ENCODE measurements at regions not wholly inside any gene's neighbourhood (a gene's known extent, or its start where the extent isn't known, plus 50 kb on each side); places are given as distances from the start of the nearest gene placed in this dataset.

DNA sequence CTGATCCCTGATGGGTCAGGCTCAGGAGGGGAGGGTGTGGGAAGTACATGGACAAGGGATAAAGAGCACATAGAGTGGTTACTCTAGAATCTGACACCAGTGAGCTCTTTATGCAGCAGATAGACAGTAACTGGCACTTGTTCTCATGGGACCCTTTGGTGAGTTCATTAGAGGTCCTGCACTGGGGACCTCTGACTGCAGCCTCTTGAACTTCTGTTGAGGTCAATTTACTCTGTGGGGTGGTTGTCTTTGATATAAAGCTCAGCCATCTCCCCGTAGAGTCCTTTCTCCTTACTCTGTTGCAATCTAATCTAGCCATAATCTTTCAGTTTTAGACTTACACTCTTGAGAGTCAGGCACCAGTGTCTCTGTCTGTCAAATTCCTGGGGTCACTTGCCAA, 222.4 kb downstream of the GPAT3 start:
- H3K4me1 Mint-ChIP-seq (ENCODE audit: low read depth), result no peaks in the 10 kb centered on the region
- Histone ChIP-seq H3K27me3 (ENCODE audit: control insufficient read depth in 1 of 2, insufficient read depth in 2 of 2, low read length in 2 of 2) (peaks cover 0 to 5% of the 10 kb centered on the region in 2 experiments), H3K36me3 (ENCODE audit: insufficient read depth, low read length) (no peaks in the 10 kb centered on the region), H3K27ac (ENCODE audit: low read depth in 1 of 2, low read length in 2 of 2) (no peak overlapping the region), H3K9me3 (ENCODE audit: control insufficient read depth in 1 of 2, insufficient read depth in 1 of 2, low read length in 2 of 2) (no peaks in the 10 kb centered on the region), H3K4me3 (ENCODE audit: low read length) (no peak overlapping the region), H3K4me1 (ENCODE audit: insufficient read depth, low read length) (no peaks in the 10 kb centered on the region)
- no peak overlapping the region for H3K4me3 Mint-ChIP-seq
- CTCF ChIA-PET, result interaction anchor here (1.3 kb wide), 1 partner anchor 10 kb away, joined by 4 read pairs; no protein-coding TSS in a partner anchor
- H3K27me3 Mint-ChIP-seq, result peaks cover 22% of the 10 kb centered on the region
- intact Hi-C loops (cut with DNase I, micrococcal nuclease), result no loop called here
- H3K36me3 Mint-ChIP-seq (ENCODE audit: low read depth), result no peaks in the 10 kb centered on the region
- POLR2A ChIA-PET, result no interaction called here
- H3K27ac Mint-ChIP-seq, result no peak overlapping the region
- DNase-seq, result no peak
- TF ChIP-seq, protein P1, sequence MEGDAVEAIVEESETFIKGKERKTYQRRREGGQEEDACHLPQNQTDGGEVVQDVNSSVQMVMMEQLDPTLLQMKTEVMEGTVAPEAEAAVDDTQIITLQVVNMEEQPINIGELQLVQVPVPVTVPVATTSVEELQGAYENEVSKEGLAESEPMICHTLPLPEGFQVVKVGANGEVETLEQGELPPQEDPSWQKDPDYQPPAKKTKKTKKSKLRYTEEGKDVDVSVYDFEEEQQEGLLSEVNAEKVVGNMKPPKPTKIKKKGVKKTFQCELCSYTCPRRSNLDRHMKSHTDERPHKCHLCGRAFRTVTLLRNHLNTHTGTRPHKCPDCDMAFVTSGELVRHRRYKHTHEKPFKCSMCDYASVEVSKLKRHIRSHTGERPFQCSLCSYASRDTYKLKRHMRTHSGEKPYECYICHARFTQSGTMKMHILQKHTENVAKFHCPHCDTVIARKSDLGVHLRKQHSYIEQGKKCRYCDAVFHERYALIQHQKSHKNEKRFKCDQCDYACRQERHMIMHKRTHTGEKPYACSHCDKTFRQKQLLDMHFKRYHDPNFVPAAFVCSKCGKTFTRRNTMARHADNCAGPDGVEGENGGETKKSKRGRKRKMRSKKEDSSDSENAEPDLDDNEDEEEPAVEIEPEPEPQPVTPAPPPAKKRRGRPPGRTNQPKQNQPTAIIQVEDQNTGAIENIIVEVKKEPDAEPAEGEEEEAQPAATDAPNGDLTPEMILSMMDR (IDR thresholded peaks at IDR 0.05), result no peak
- no peak for ATAC-seq (ENCODE audit: poor library complexity)
- H3K9me3 Mint-ChIP-seq, result no peaks in the 10 kb centered on the region

DNA sequence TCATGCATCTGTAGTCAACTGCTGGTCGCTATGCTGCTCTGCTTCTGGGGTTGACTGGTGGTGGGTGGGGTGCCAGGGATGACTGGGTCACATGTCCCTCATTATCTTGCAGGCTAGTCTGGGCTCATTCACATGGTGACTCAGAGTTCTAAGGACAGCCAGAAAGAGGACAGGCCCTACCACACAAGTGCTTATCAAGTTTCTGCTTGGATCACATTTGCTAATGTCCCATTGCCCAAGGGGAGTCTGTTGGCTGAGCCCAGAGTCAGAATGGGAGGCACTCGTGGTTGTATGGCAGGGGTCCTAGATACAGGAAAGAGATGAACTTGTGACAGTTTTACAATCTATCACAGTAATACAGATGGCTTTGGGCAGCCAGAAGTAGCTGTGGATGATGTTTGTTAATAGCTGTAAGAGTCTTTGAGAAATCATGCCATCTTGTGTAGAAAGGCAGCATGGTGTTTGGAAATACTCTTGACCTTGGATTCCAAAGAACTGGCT, 221.3 kb downstream of the GPAT3 start:
- H3K27ac Mint-ChIP-seq, result no peak overlapping the region
- H3K9me3 Mint-ChIP-seq, result no peaks in the 10 kb centered on the region
- Histone ChIP-seq H3K27me3 (ENCODE audit: control insufficient read depth in 1 of 2, insufficient read depth in 2 of 2, low read length in 2 of 2) (peaks cover 0 to 5% of the 10 kb centered on the region in 2 experiments), H3K36me3 (ENCODE audit: insufficient read depth, low read length) (no peaks in the 10 kb centered on the region), H3K4me1 (ENCODE audit: insufficient read depth, low read length) (no peaks in the 10 kb centered on the region), H3K4me3 (ENCODE audit: low read length) (no peak overlapping the region), H3K27ac (ENCODE audit: low read depth in 1 of 2, low read length in 2 of 2) (no peak overlapping the region), H3K9me3 (ENCODE audit: control insufficient read depth in 1 of 2, insufficient read depth in 1 of 2, low read length in 2 of 2) (no peaks in the 10 kb centered on the region)
- DNase-seq (no peak), ATAC-seq (ENCODE audit: poor library complexity) (no peak)
- no peaks in the 10 kb centered on the region for H3K4me1 Mint-ChIP-seq (ENCODE audit: low read depth)
- H3K27me3 Mint-ChIP-seq, result peaks cover 12% of the 10 kb centered on the region
- no peaks in the 10 kb centered on the region for H3K36me3 Mint-ChIP-seq (ENCODE audit: low read depth)
- CTCF ChIA-PET, result no interaction called here
- POLR2A ChIA-PET, result no interaction called here
- TF ChIP-seq, protein P1 (IDR thresholded peaks at IDR 0.05), result no peak
- no peak overlapping the region for H3K4me3 Mint-ChIP-seq
- intact Hi-C loops (cut with DNase I, micrococcal nuclease), result no loop called here

DNA sequence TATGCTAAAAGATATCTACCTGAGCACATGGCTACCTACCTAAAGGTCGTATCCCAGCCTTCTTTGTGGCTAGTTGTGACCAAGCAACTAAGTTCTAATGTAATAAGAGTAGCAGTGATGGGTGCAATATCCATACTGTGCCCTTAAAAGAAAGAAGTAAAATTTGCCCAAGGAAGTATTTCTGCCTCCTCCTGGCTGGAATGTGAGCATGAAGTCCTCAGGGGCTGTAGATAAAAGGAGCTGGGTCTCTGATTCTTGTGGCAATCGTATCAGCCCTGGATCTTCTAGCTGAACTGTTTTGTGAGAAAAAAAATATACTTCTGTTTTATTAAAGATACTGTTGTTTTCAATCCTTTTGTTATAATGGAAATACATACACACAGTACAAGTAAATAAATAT, 217.4 kb downstream of the GPAT3 start:
- DNase-seq (no peak), ATAC-seq (ENCODE audit: poor library complexity) (no peak)
- H3K4me1 ChIP-seq (ENCODE audit: insufficient read depth, low read length), result no peaks in the 10 kb centered on the region
- ChIA-PET POLR2A (no interaction called here), CTCF (no interaction called here)
- TF ChIP-seq, protein P1 (IDR thresholded peaks at IDR 0.05), result no peak
- Mint-ChIP-seq H3K27me3 (peaks cover 15% of the 10 kb centered on the region), H3K27ac (no peak overlapping the region), H3K4me1 (ENCODE audit: low read depth) (no peaks in the 10 kb centered on the region), H3K4me3 (no peak overlapping the region), H3K9me3 (no peaks in the 10 kb centered on the region), H3K36me3 (ENCODE audit: low read depth) (no peaks in the 10 kb centered on the region)
- no peaks in the 10 kb centered on the region for H3K9me3 ChIP-seq (ENCODE audit: control insufficient read depth in 1 of 2, insufficient read depth in 1 of 2, low read length in 2 of 2)
- no peaks in the 10 kb centered on the region for H3K27me3 ChIP-seq (ENCODE audit: control insufficient read depth in 1 of 2, insufficient read depth in 2 of 2, low read length in 2 of 2)
- no peaks in the 10 kb centered on the region for H3K36me3 ChIP-seq (ENCODE audit: insufficient read depth, low read length)
- intact Hi-C loops (cut with DNase I, micrococcal nuclease), result no loop called here
- H3K27ac ChIP-seq (ENCODE audit: low read depth in 1 of 2, low read length in 2 of 2), result no peak overlapping the region
- H3K4me3 ChIP-seq (ENCODE audit: low read length), result no peak overlapping the region
